ENCODE measurements at regions not wholly inside any gene's neighbourhood (a gene's known extent, or its start where the extent isn't known, plus 50 kb on each side); places are given as distances from the start of the nearest gene placed in this dataset.

- no peak for TF ChIP-seq POLR2A (IDR thresholded peaks at IDR 0.05; ENCODE audit: low read depth)
- no peak for TF ChIP-seq CTCF (IDR thresholded peaks at IDR 0.05)
- TF ChIP-seq EP300 (IDR thresholded peaks at IDR 0.05): no peak
- no peak for TF ChIP-seq POLR2AphosphoS5 (IDR thresholded peaks at IDR 0.05)
Measured at GRCh38 chr1:83098791-83099190, 900.1 kb downstream of the TTLL7 start.
